Kidney epithelial cell (primary cell): ENCODE measurements at regions not wholly inside any gene's neighbourhood (a gene's known extent, or its start where the extent isn't known, plus 50 kb on each side); places are given as distances from the start of the nearest gene placed in this dataset.
A peak's percentile ranks its signal among the peaks of the same experiment; 100 is the strongest.

ENCODE experiments used
- DNase-seq: peaks from one replicate; pipeline ENCODE4 v3.0.0-alpha.2; 2010; ENCODE audit warnings: low read depth
- H3K27me3 ChIP-seq: 2 replicates; pipeline ENCODE4 v1.6.0; 2011; ENCODE audit warnings: low read length; ENCODE audit not compliant: control insufficient read depth, insufficient read depth
- H3K36me3 ChIP-seq: 2 replicates; pipeline ENCODE4 v1.5.1; 2011; ENCODE audit warnings: low read length; ENCODE audit not compliant: control insufficient read depth, insufficient read depth
- H3K4me3 ChIP-seq: 2 replicates; pipeline ENCODE4 v1.5.1; 2011; ENCODE audit warnings: low read depth, mild to moderate bottlenecking, control low read depth, low read length
- CTCF ChIP-seq: IDR thresholded peaks from 2 replicates; pipeline ENCODE4 v1.5.1; 2011; ENCODE audit warnings: mild to moderate bottlenecking, moderate library complexity, low read length, control low read depth, inconsistent platforms; ENCODE audit not compliant: insufficient read depth, poor library complexity, severe bottlenecking

GRCh38 chr4:102441978-102442911, 58.9 kb upstream of the NFKB1 start:
- no peak overlapping the region for H3K4me3 ChIP-seq
- H3K27me3 ChIP-seq: no peaks in the 10 kb centered on the region
- no peaks in the 10 kb centered on the region for H3K36me3 ChIP-seq
- TF ChIP-seq CTCF: no peak
- DNase-seq: no peak

GRCh38 chr4:102444752-102445151, 56.4 kb upstream of the NFKB1 start:
- TF ChIP-seq CTCF: no peak
- Histone ChIP-seq H3K27me3 (no peaks in the 10 kb centered on the region), H3K4me3 (no peak overlapping the region), H3K36me3 (no peaks in the 10 kb centered on the region)
- DNase-seq: no peak

- no peak for DNase-seq
- no peaks in the 10 kb centered on the region for H3K27me3 ChIP-seq
- H3K36me3 ChIP-seq: no peaks in the 10 kb centered on the region
- H3K4me3 ChIP-seq: no peak overlapping the region
- TF ChIP-seq CTCF: no peak
These were observed 55.9 kb upstream of the NFKB1 start for GRCh38 chr4:102445213-102445612.

- no peak for DNase-seq
- no peaks in the 10 kb centered on the region for H3K27me3 ChIP-seq
- no peak overlapping the region for H3K4me3 ChIP-seq
- H3K36me3 ChIP-seq: no peaks in the 10 kb centered on the region
- TF ChIP-seq CTCF: no peak
These were observed 53.7 kb upstream of the NFKB1 start for GRCh38 chr4:102447413-102447812.

- Histone ChIP-seq H3K27me3 (no peaks in the 10 kb centered on the region), H3K4me3 (no peak overlapping the region), H3K36me3 (no peaks in the 10 kb centered on the region)
- TF ChIP-seq CTCF: peak; percentile 62
- no peak for DNase-seq
These were observed 51.3 kb upstream of the NFKB1 start for GRCh38 chr4:102449751-102450352.
